Astrocyte (in vitro differentiated cells and primary cell): ENCODE measurements at regions not wholly inside any gene's neighbourhood (a gene's known extent, or its start where the extent isn't known, plus 50 kb on each side); places are given as distances from the start of the nearest gene placed in this dataset.
"Not testable (repeated sequence)": the region's sequence is repeated elsewhere in the genome, so short reads cannot be mapped to it uniquely, and the experiment has no call there.

ENCODE experiments used
- DNase-seq: peaks from one replicate; pipeline ENCODE4 v3.0.0-alpha.2; 2010; ENCODE audit warnings: low read depth
- FAIRE-seq: peaks from 2 replicates; lab custom pipeline; 2011; peaks lifted over from hg19 to GRCh38; lab: Jason Lieb, UNC
- H2AFZ ChIP-seq: 2 replicates; pipeline ENCODE4 v1.6.0; 2012; ENCODE audit warnings: low read depth, low read length, inconsistent platforms
- H3K27ac ChIP-seq: 2 replicates; pipeline ENCODE4 v1.5.1; 2011; ENCODE audit warnings: low read depth, low read length, inconsistent platforms
- H3K27me3 ChIP-seq: 2 replicates; pipeline ENCODE4 v1.6.0; 2011; ENCODE audit warnings: low read length, inconsistent platforms; ENCODE audit not compliant: insufficient read depth
- H3K36me3 ChIP-seq: 2 replicates; pipeline ENCODE4 v1.5.1; 2011; ENCODE audit warnings: low read length, inconsistent platforms; ENCODE audit not compliant: insufficient read depth
- H3K4me1 ChIP-seq: 2 replicates; pipeline ENCODE4 v1.5.1; 2011; ENCODE audit warnings: low read length, inconsistent platforms; ENCODE audit not compliant: insufficient read depth
- H3K4me2 ChIP-seq: 2 replicates; pipeline ENCODE4 v1.6.0; 2012; ENCODE audit warnings: low read length, inconsistent platforms
- H3K4me3 ChIP-seq: 2 replicates; pipeline ENCODE4 v1.5.1; 2011; ENCODE audit warnings: low read depth, mild to moderate bottlenecking, low read length, inconsistent platforms; ENCODE audit not compliant: insufficient read depth
- H3K79me2 ChIP-seq: 2 replicates; pipeline ENCODE4 v1.6.0; 2012; ENCODE audit warnings: mild to moderate bottlenecking, low read length, inconsistent platforms; ENCODE audit not compliant: insufficient read depth
- H3K9ac ChIP-seq: 2 replicates; pipeline ENCODE4 v1.6.0; 2012; ENCODE audit warnings: mild to moderate bottlenecking, low read length, inconsistent platforms
- H3K9me3 ChIP-seq: 2 replicates; pipeline ENCODE4 v1.5.1; 2012; ENCODE audit warnings: low read depth, mild to moderate bottlenecking, low read length, inconsistent platforms; ENCODE audit not compliant: insufficient read depth
- H4K20me1 ChIP-seq: 2 replicates; pipeline ENCODE4 v1.6.0; 2012; ENCODE audit warnings: low read length, inconsistent platforms; ENCODE audit not compliant: insufficient read depth
- H3K27ac Mint-ChIP-seq: one replicate; pipeline ENCODE4 v1.8.0; 2021; ENCODE audit warnings: mild to moderate bottlenecking, mixed read lengths; ENCODE audit not compliant: unreplicated experiment
- H3K27me3 Mint-ChIP-seq: one replicate; pipeline ENCODE4 v1.8.0; 2021; ENCODE audit warnings: low read depth, mixed read lengths; ENCODE audit not compliant: unreplicated experiment
- H3K36me3 Mint-ChIP-seq: one replicate; pipeline ENCODE4 v1.8.0; 2021; ENCODE audit warnings: low read depth, mixed read lengths; ENCODE audit not compliant: unreplicated experiment
- H3K4me1 Mint-ChIP-seq: one replicate; pipeline ENCODE4 v1.8.0; 2021; ENCODE audit warnings: low read depth, mixed read lengths; ENCODE audit not compliant: unreplicated experiment
- H3K4me3 Mint-ChIP-seq: one replicate; pipeline ENCODE4 v1.8.0; 2021; ENCODE audit warnings: mild to moderate bottlenecking, moderate library complexity, mixed read lengths; ENCODE audit not compliant: unreplicated experiment
- H3K9me3 Mint-ChIP-seq: one replicate; pipeline ENCODE4 v1.8.0; 2021; ENCODE audit warnings: mild to moderate bottlenecking, mixed read lengths; ENCODE audit not compliant: unreplicated experiment
- CTCF ChIP-seq: IDR thresholded peaks from 2 replicates; pipeline ENCODE4 v1.5.1; 2011; ENCODE audit warnings: low read depth, mild to moderate bottlenecking, inconsistent platforms, low read length, moderate library complexity; ENCODE audit not compliant: insufficient read depth
- EZH2 ChIP-seq: IDR thresholded peaks from 2 replicates; pipeline ENCODE4 v1.6.1; 2012; ENCODE audit warnings: mild to moderate bottlenecking, low read length, inconsistent platforms; ENCODE audit not compliant: insufficient read depth

DNA sequence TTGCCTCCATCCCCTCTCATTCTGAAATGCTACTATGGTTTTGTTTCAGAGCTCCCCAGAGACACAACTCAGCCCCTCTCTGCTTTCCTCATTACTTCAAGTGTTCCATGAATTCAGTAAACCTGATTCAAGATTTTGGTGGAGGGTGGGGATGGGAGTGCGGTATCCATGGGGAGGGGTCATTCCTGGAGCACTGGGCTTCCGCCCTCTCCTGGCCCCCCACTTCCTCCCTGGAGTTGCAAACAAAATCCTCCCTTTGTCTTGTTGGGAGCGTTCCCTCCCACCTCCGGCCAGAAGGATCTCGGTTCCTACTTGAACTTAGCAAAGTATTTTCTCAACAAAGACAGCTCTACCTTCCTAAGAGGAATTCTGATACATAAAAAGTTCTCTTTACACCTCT is 71.8 kb upstream of the LTA4H start:
- Histone ChIP-seq H4K20me1 (no peaks in the 10 kb centered on the region), H3K4me2 (no peak overlapping the region), H3K9ac (no peak overlapping the region), H3K4me1 (no peaks in the 10 kb centered on the region), H3K9me3 (no peaks in the 10 kb centered on the region), H3K4me3 (no peak overlapping the region), H3K27ac (no peak overlapping the region), H3K36me3 (no peaks in the 10 kb centered on the region), H2AFZ (no peak overlapping the region), H3K27me3 (peaks cover 4% of the 10 kb centered on the region), H3K79me2 (no peaks in the 10 kb centered on the region)
- H3K9me3 Mint-ChIP-seq: peaks cover 2% of the 10 kb centered on the region
- H3K4me1 Mint-ChIP-seq: peaks cover 5% of the 10 kb centered on the region
- TF ChIP-seq CTCF: no peak
- TF ChIP-seq EZH2: no peak
- FAIRE-seq: no peak
- H3K36me3 Mint-ChIP-seq: no peaks in the 10 kb centered on the region
- H3K27ac Mint-ChIP-seq: no peak overlapping the region
- DNase-seq: no peak
- H3K27me3 Mint-ChIP-seq: peaks cover 5% of the 10 kb centered on the region
- H3K4me3 Mint-ChIP-seq: no peak overlapping the region

DNA sequence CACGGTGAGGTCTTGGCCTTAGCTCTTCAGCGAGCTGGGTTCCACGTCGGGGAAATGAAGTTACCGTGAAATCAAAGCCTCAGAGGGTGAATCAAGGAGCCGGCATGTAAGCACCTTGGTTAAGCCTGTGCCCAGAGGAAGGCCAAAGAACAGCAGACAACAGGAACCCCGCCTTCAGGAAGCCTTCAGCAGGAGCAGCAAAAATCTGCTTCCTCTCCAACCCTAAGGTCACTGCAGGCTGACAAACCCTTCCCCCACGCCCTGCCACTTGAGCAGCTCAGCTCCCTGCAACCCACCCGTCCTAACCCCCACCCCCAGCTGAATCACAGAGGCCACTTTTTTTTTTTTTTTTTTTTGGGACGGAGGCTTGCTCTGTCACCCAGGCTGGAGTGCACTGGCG is 72.9 kb upstream of the LTA4H start:
- peaks cover 15% of the 10 kb centered on the region for H3K27me3 Mint-ChIP-seq
- Histone ChIP-seq H3K9ac (no peak overlapping the region), H3K27ac (no peak overlapping the region), H3K36me3 (no peaks in the 10 kb centered on the region), H3K4me2 (no peak overlapping the region), H2AFZ (no peak overlapping the region), H3K4me1 (no peaks in the 10 kb centered on the region), H3K27me3 (peaks cover 4% of the 10 kb centered on the region), H3K79me2 (no peaks in the 10 kb centered on the region), H3K9me3 (no peaks in the 10 kb centered on the region), H3K4me3 (no peak overlapping the region), H4K20me1 (no peaks in the 10 kb centered on the region)
- TF ChIP-seq CTCF: no peak
- no peak for TF ChIP-seq EZH2
- H3K9me3 Mint-ChIP-seq: peaks cover 2% of the 10 kb centered on the region
- FAIRE-seq (no peak), DNase-seq (no peak)
- peak overlapping the region; percentile 58 for H3K27ac Mint-ChIP-seq
- H3K4me1 Mint-ChIP-seq: peaks cover 8% of the 10 kb centered on the region
- no peaks in the 10 kb centered on the region for H3K36me3 Mint-ChIP-seq
- no peak overlapping the region for H3K4me3 Mint-ChIP-seq

GRCh38 chr12:96108941-96109340 is 73.6 kb upstream of the LTA4H start:
- not testable (repeated sequence) for FAIRE-seq, H3K4me2 ChIP-seq, H3K9me3 ChIP-seq, H4K20me1 ChIP-seq, H3K4me3 Mint-ChIP-seq, H3K9me3 Mint-ChIP-seq, H2AFZ ChIP-seq, H3K9ac ChIP-seq, H3K27ac ChIP-seq, H3K4me1 Mint-ChIP-seq, H3K36me3 Mint-ChIP-seq, H3K79me2 ChIP-seq, H3K27me3 ChIP-seq, DNase-seq, H3K4me1 ChIP-seq, H3K36me3 ChIP-seq, H3K27ac Mint-ChIP-seq, H3K4me3 ChIP-seq
- H3K27me3 Mint-ChIP-seq: peaks cover 16% of the 10 kb centered on the region
